RWPE2 (cell line): ENCODE measurements at regions not wholly inside any gene's neighbourhood (a gene's known extent, or its start where the extent isn't known, plus 50 kb on each side); places are given as distances from the start of the nearest gene placed in this dataset.

Experiments
- ATAC-seq: fragments of 200-7000 bp; cut with Tn5 transposase; 3 replicates; pipeline ENCODE4 v1.9.1; 2021; ENCODE audit warnings: low read depth
- DNase-seq: peaks from one replicate; pipeline ENCODE4 v3.0.0-alpha.2; 2020; ENCODE audit warnings: low spot score
- H3K27ac ChIP-seq: fragments of 450-650 bp; 2 replicates; pipeline ENCODE4 v1.5.1; 2017; ENCODE audit warnings: mild to moderate bottlenecking; ENCODE audit not compliant: poor library complexity, severe bottlenecking
- H3K27me3 ChIP-seq: fragments of 250-450 bp; sonication (Bioruptor Pico); 2 replicates; pipeline ENCODE4 v1.5.1; 2021; ENCODE audit warnings: mild to moderate bottlenecking, moderate library complexity; ENCODE audit not compliant: insufficient read depth, poor library complexity, severe bottlenecking
- H3K36me3 ChIP-seq: fragments of 250-450 bp; sonication (Bioruptor Pico); 2 replicates; pipeline ENCODE4 v1.5.1; 2020; ENCODE audit warnings: low read depth, mild to moderate bottlenecking, moderate library complexity
- H3K4me1 ChIP-seq: fragments of 250-450 bp; sonication (Bioruptor Pico); 2 replicates; pipeline ENCODE4 v1.5.1; 2021; ENCODE audit warnings: mild to moderate bottlenecking, moderate library complexity; ENCODE audit not compliant: insufficient read depth, poor library complexity, severe bottlenecking
- H3K4me3 ChIP-seq: fragments of 250-450 bp; sonication (Bioruptor Pico); 2 replicates; pipeline ENCODE4 v1.5.1; 2021; ENCODE audit warnings: mild to moderate bottlenecking, moderate library complexity; ENCODE audit not compliant: severe bottlenecking
- H3K9me3 ChIP-seq: fragments of 250-450 bp; sonication (Bioruptor Pico); 2 replicates; pipeline ENCODE4 v1.5.1; 2021; ENCODE audit warnings: mild to moderate bottlenecking, moderate library complexity; ENCODE audit not compliant: severe bottlenecking
- CTCF ChIP-seq: fragments of 450-650 bp; IDR thresholded peaks from one replicate; pipeline ENCODE4 v1.5.1; 2017; ENCODE audit warnings: mild to moderate bottlenecking, moderate library complexity; ENCODE audit not compliant: poor library complexity, severe bottlenecking

GRCh38 chr1:184859381-184860105 lies 104.9 kb upstream of the EDEM3 start:
- H3K36me3 ChIP-seq, result no peaks in the 10 kb centered on the region
- no peak for ATAC-seq
- H3K4me1 ChIP-seq, result no peaks in the 10 kb centered on the region
- no peaks in the 10 kb centered on the region for H3K9me3 ChIP-seq
- no peak for TF ChIP-seq CTCF
- H3K27me3 ChIP-seq, result no peaks in the 10 kb centered on the region
- no peak for DNase-seq
- H3K27ac ChIP-seq, result no peak overlapping the region
- no peak overlapping the region for H3K4me3 ChIP-seq

GRCh38 chr1:184858288-184858687 lies 103.6 kb upstream of the EDEM3 start:
- no peak for TF ChIP-seq CTCF
- no peak for ATAC-seq
- no peak for DNase-seq
- Histone ChIP-seq H3K36me3 (no peaks in the 10 kb centered on the region), H3K9me3 (no peaks in the 10 kb centered on the region), H3K27ac (no peak overlapping the region), H3K27me3 (no peaks in the 10 kb centered on the region), H3K4me1 (no peaks in the 10 kb centered on the region), H3K4me3 (no peak overlapping the region)

- ATAC-seq (no peak), DNase-seq (no peak)
- no peak for TF ChIP-seq CTCF
- no peaks in the 10 kb centered on the region for H3K36me3 ChIP-seq
- no peaks in the 10 kb centered on the region for H3K27me3 ChIP-seq
- H3K4me1 ChIP-seq, result no peaks in the 10 kb centered on the region
- no peak overlapping the region for H3K4me3 ChIP-seq
- no peaks in the 10 kb centered on the region for H3K9me3 ChIP-seq
- no peak overlapping the region for H3K27ac ChIP-seq
These were observed 100.0 kb upstream of the EDEM3 start for GRCh38 chr1:184854496-184855140.

GRCh38 chr1:184854036-184854435 lies 99.4 kb upstream of the EDEM3 start:
- no peaks in the 10 kb centered on the region for H3K36me3 ChIP-seq
- TF ChIP-seq CTCF, result no peak
- no peak overlapping the region for H3K4me3 ChIP-seq
- DNase-seq, result no peak
- no peaks in the 10 kb centered on the region for H3K4me1 ChIP-seq
- ATAC-seq, result no peak
- H3K27me3 ChIP-seq, result no peaks in the 10 kb centered on the region
- no peak overlapping the region for H3K27ac ChIP-seq
- H3K9me3 ChIP-seq, result no peaks in the 10 kb centered on the region
